ENCODE measurements at regions not wholly inside any gene's neighbourhood (a gene's known extent, or its start where the extent isn't known, plus 50 kb on each side); places are given as distances from the start of the nearest gene placed in this dataset.

DNA sequence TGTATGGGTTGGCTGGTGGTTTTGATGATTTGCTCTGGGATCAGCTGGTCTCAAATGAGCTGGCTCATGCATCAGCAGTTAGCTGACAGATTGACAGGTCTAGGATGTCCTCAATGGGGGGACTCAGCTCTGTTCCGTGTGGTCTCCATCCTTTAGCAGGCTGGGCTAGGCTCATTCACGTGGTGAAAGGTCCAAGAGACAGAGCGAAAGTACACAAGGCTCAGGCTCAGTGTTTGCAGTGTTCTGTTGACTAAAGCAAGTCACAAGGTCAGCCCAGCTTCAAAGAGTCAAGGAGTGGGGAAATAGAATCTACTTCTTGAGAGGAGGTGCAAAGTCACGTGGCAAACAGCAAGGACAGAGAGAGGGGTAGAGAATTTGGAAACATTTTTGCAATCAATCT is 126.5 kb upstream of the CMC1 start (continued):
- no peak for TF ChIP-seq ZNF572 (CRISPR knock-in tag; IDR thresholded peaks at IDR 0.05)
- no peak; the same call in 1 of the 2 replicates for TF ChIP-seq ZNF431 (CRISPR knock-in tag; IDR thresholded peaks at IDR 0.05; ENCODE audit: borderline replicate concordance, low read depth)
- TF ChIP-seq FLYWCH1 (CRISPR knock-in tag; IDR thresholded peaks at IDR 0.05) = no peak
- TF ChIP-seq FOSL2 (CRISPR knock-in tag; IDR thresholded peaks at IDR 0.05) = peak; percentile 91
- TF ChIP-seq ZNF326 (CRISPR knock-in tag; IDR thresholded peaks at IDR 0.05; ENCODE audit: borderline replicate concordance) = no peak
- no peak for TF ChIP-seq ZNF101 (CRISPR knock-in tag; IDR thresholded peaks at IDR 0.05; ENCODE audit: borderline replicate concordance, low read depth)
- TF ChIP-seq ZNF652 (CRISPR knock-in tag; IDR thresholded peaks at IDR 0.05; ENCODE audit: borderline replicate concordance, low read depth) = no peak
- no peak for TF ChIP-seq SMARCE1 (IDR thresholded peaks at IDR 0.05; ENCODE audit: borderline replicate concordance)
- no peak for TF ChIP-seq SYNCRIP (IDR thresholded peaks at IDR 0.05; ENCODE audit: insufficient read depth, low read depth, low read length)
- TF ChIP-seq, protein P1, sequence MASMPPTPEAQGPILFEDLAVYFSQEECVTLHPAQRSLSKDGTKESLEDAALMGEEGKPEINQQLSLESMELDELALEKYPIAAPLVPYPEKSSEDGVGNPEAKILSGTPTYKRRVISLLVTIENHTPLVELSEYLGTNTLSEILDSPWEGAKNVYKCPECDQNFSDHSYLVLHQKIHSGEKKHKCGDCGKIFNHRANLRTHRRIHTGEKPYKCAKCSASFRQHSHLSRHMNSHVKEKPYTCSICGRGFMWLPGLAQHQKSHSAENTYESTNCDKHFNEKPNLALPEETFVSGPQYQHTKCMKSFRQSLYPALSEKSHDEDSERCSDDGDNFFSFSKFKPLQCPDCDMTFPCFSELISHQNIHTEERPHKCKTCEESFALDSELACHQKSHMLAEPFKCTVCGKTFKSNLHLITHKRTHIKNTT (CRISPR knock-in tag; IDR thresholded peaks at IDR 0.05) = no peak
- TF ChIP-seq ZNF761 (CRISPR knock-in tag; conservative IDR thresholded peaks at IDR 0.05) = no peak
- TF ChIP-seq, protein P2, sequence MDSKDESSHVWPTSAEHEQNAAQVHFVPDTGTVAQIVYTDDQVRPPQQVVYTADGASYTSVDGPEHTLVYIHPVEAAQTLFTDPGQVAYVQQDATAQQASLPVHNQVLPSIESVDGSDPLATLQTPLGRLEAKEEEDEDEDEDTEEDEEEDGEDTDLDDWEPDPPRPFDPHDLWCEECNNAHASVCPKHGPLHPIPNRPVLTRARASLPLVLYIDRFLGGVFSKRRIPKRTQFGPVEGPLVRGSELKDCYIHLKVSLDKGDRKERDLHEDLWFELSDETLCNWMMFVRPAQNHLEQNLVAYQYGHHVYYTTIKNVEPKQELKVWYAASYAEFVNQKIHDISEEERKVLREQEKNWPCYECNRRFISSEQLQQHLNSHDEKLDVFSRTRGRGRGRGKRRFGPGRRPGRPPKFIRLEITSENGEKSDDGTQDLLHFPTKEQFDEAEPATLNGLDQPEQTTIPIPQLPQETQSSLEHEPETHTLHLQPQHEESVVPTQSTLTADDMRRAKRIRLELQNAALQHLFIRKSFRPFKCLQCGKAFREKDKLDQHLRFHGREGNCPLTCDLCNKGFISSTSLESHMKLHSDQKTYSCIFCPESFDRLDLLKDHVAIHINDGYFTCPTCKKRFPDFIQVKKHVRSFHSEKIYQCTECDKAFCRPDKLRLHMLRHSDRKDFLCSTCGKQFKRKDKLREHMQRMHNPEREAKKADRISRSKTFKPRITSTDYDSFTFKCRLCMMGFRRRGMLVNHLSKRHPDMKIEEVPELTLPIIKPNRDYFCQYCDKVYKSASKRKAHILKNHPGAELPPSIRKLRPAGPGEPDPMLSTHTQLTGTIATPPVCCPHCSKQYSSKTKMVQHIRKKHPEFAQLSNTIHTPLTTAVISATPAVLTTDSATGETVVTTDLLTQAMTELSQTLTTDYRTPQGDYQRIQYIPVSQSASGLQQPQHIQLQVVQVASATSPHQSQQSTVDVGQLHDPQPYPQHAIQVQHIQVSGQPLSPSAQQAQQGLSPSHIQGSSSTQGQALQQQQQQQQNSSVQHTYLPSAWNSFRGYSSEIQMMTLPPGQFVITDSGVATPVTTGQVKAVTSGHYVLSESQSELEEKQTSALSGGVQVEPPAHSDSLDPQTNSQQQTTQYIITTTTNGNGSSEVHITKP (CRISPR knock-in tag; IDR thresholded peaks at IDR 0.05; ENCODE audit: low read depth) = peak; percentile 71; the same call in 1 of the 2 replicates
- peak; percentile 89 for TF ChIP-seq BHLHE40 (IDR thresholded peaks at IDR 0.05; ENCODE audit: low read length)
- no peak for TF ChIP-seq ZNF138 (CRISPR knock-in tag; IDR thresholded peaks at IDR 0.05; ENCODE audit: low read depth)
- TF ChIP-seq, protein P3, sequence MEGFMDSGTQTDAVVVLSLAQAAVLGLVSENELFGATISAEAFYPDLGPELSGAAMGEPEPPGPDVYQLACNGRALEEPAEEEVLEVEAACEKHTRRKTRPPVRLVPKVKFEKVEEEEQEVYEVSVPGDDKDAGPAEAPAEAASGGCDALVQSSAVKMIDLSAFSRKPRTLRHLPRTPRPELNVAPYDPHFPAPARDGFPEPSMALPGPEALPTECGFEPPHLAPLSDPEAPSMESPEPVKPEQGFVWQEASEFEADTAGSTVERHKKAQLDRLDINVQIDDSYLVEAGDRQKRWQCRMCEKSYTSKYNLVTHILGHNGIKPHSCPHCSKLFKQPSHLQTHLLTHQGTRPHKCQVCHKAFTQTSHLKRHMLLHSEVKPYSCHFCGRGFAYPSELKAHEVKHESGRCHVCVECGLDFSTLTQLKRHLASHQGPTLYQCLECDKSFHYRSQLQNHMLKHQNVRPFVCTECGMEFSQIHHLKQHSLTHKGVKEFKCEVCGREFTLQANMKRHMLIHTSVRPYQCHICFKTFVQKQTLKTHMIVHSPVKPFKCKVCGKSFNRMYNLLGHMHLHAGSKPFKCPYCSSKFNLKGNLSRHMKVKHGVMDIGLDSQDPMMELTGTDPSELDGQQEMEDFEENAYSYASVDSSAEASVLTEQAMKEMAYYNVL (CRISPR knock-in tag; IDR thresholded peaks at IDR 0.05; ENCODE audit: borderline replicate concordance) = peak; percentile 57; the same call in 1 of the 2 replicates
- TF ChIP-seq, protein P4, sequence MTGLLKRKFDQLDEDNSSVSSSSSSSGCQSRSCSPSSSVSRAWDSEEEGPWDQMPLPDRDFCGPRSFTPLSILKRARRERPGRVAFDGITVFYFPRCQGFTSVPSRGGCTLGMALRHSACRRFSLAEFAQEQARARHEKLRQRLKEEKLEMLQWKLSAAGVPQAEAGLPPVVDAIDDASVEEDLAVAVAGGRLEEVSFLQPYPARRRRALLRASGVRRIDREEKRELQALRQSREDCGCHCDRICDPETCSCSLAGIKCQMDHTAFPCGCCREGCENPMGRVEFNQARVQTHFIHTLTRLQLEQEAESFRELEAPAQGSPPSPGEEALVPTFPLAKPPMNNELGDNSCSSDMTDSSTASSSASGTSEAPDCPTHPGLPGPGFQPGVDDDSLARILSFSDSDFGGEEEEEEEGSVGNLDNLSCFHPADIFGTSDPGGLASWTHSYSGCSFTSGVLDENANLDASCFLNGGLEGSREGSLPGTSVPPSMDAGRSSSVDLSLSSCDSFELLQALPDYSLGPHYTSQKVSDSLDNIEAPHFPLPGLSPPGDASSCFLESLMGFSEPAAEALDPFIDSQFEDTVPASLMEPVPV (CRISPR knock-in tag; IDR thresholded peaks at IDR 0.05) = no peak
- TF ChIP-seq NR2F2 (IDR thresholded peaks at IDR 0.05; ENCODE audit: borderline replicate concordance, low read depth) = peak; percentile 89
- peak; percentile 51; the same call in 1 of the 2 replicates for TF ChIP-seq KDM5B (CRISPR knock-in tag; IDR thresholded peaks at IDR 0.05; ENCODE audit: borderline replicate concordance)

Measured in HepG2 (cell line).